Stromal cell of bone marrow (primary cell): ENCODE measurements at regions not wholly inside any gene's neighbourhood (a gene's known extent, or its start where the extent isn't known, plus 50 kb on each side); places are given as distances from the start of the nearest gene placed in this dataset.

Source experiments
- DNase-seq: peaks from one replicate; pipeline ENCODE4 v3.0.0-alpha.2; 2012; ENCODE audit warnings: low read depth

DNA sequence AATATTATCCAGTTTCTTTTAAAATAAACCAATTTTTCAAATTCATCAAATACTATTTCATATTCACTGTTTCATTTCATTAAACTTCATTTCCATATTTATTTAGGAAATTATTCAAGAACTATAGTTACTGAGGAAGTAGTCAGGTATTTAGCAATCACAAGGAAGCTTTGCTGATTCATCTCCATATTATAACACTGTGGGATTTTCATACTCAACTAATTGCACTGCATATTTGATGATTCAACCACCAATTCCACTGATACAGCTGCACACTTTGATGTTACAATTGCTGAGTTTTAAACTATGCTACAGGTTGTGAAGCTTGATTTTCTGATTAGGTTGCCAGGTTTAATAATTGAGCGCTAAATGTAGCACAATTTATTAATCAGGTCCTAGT is 556.8 kb upstream of the SLITRK1 start:
- peak; percentile 34 for DNase-seq

DNA sequence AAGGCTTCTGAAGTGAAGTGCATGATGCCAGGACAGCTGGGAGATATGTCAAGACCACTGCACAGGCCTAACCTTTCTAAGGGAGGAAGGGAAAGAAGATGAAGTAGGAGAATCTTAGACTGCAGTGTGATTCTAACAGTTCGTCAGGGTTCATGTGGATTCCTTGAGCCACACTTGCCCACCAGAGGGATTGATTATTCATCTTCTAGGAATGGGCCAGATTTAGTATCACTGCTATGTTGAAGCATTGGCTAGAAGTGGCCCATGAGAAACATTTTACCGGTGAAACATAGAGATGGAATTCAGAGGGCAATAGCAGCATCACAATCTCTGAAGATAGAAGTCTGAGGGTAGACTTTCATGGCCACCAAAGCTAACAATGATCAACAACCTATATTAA is 550.8 kb upstream of the SLITRK1 start:
- DNase-seq: peak; percentile 72

DNA sequence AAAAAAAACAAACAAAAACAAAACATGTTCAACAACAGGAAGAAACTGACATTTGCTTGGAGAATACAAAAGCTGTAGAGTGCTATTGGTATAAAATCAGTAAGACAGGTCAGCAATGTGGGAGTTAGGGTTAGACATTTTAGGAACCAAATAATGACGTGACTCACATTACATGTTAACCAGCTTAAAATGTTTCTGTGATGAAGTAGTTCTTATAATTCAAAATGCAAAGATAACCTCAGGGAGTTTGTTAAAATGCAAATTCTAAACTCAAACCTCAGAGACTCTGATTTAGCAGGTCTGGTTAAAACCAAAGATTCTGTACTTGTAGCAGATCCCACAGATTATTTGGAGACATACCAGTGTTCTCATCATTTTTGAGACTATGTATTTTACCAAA is 549.4 kb upstream of the SLITRK1 start:
- no peak for DNase-seq

DNA sequence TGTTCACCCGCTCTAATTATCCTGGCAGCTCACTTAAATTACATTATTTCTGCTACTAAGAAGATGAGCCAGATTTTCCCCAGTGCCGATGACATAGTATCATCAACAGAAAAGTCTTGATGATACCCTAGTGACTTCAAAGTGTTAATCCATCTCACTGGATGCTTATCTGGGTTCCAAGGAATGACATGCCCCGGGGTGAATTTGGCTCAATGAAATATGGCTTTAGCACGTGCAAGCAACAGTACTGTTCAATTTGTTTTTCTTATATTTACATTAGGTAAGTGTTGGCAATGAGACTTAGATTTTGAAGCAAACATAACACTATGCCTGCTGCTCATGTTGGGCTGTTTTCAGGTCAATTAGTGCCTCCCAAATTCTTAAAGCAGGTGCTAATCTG is 548.2 kb upstream of the SLITRK1 start:
- no peak for DNase-seq

DNA sequence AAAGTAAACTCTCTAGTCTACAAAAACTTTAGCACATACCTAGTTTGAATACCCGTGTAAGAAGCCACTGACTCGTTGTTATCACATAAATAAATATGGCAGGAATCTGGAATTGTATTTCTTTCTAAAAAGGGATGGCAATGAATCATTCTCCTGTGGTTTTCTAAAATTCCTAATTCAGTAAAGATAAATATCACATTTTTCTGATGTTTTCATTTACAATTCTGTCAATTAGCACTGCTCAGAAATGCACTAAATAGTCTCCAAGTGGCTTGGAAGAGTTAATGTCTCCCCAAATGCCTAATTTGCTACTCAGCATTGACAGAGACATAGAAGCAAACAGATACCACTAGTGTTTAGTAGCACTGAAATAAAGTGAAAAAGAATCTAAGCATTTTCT is 547.7 kb upstream of the SLITRK1 start:
- no peak for DNase-seq

DNA sequence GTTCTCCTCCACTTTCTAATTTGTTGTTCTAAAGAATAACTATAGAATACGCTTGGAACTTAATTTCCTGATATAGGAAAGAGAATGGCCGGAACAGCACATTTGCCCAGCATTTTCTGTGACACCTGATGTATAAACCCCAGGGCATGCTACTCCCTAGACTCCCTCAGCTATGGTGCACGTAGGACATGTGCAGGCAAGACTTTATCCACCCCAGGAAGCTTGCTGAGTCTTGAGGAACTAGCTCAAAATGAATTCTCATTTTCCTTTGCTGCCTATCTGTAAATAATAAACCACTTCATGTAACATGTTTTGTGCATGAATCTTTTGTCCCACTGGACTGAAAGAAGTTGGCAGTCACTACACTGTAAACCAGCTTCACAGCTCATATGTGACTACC is 535.8 kb upstream of the SLITRK1 start:
- no peak for DNase-seq

DNA sequence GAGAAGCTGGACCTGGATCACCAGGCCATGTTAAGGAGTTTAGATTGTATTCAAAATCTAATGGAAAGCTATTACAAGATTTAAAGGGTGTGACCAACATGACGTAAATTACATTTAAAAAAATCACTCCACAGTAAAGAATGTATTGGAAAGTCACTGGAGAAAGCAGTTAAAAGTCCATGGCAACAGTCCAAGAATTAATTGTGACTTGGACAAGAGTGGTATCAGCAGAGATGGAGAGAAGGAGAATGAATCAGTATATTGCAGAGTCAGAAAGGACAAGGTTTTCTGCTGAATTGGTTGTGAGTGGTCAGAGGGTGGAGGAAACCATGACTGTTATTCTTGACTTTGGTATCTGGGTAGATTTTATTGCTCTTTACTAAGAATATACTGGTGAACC is 535.1 kb upstream of the SLITRK1 start:
- peak; percentile 37 for DNase-seq

DNA sequence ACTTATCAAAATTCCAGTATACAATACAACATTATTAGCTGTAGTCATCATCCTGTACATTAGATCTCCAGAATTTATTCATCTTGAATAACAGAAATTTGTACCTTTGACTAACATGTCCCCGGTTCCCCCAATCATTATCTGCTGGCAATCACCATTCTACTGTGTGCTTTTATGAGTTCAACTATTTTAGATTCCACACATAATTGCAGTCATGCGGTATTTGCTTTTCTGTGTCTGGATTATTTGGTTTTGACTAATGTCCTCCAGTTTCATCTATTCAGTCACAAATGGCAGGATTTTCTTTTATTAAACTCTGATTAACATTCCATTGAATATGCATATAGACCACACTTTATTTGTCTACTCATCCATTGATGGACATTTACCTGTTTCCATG is 530.7 kb upstream of the SLITRK1 start:
- DNase-seq: no peak

DNA sequence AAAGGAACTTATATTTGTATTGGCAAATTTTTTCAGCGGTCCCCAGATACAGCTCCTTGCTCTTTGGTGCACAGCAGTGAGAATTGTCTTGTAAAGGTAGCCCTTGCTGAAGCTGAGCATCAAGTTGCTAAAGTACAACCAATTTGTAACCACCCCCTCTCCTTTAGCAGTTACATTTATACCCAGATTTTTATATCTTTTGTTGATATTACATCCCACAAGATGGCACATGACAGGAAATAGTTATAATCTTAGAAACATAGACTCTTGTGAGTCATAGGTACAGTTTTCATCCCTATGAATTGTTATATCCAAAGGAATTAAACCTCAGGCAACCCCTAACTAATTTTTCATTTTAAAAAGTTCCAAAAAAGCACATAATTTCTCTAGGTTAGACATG is 523.0 kb upstream of the SLITRK1 start:
- DNase-seq: peak; percentile 10

DNA sequence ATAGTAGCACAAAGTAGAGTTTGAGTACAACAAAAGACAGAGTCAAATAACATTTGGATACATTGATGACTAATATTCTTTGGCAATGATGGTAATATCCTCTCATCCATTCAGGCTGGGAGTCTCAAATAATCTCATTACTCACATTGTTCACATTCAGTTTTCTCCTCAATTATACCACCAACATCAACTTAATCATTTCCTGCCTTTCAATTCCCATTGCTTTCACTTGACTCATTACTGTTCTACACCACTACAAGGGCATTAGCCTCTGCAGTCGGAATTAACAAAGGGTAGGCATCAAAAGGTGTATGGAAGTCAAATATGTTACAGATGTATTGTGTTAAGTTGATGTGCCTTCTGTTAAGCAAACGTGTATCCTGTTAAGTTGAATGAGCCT is 518.4 kb upstream of the SLITRK1 start:
- DNase-seq: peak; percentile 76

DNA sequence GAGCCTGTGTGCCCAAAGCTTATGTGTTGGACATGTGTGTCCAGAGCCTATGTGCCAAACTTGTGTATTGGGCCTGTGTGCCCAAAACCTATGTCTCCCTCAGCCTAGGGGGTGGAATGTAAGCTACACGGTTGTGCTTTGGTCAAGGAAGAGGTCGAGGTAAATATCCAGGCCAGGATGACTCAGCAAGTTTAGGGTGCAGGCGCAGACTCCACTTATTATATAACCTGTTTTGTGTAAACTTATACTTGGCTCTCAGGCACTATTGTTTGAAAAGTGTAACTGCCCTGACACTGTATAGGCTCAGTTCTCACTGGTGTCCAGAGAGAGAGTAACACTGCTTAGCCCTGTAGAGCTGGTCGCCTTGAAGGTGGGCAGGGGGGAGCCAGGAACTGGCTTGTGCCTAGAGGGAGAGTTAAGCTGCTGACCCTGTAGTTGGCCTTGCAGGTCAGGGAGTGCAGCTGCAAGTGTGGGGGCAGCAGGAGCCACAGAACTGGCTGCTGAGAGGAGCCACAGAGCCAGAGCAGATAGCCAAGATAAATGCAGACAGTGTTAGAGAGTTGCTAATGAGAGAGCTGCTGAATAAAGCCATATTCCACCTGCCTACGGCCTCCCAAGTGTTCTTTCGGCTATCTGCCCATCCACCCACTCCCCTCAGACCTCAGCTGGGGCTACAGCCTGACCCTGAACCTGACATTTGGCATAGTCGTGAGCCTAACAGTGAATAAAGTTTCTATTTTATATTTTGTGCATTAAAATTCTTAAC is 517.2 kb upstream of the SLITRK1 start:
- DNase-seq: no peak

DNA sequence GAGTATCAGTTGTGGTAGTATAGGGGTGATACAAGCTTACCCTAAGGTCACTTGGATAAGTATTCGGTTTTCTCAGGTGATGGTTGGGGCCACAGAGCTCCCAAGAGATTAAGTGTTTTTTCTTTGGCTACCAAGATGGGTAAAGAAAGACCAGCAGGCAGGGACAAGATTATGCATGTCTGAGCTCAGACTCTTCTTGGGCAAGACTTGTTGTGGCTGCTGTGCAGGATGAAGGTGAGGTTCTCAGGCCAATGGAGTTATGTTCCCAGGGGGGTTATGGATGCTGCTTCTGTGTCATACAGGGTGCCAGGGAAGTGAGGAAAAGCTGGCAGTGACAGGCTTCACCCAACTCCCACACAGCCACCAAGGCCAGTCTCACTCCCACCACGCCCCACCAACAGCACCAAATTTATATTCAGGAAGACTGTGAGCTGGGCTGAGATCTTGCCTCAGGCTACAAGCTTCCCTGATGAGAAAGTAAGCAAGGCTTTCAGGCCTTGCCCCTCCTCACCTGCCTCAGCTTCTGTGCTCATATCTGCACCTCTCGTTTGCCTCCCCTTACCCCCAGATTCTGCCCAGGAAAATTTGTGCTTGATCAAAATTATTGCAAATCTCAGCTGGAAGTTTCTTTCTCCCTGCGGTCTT is 511.8 kb upstream of the SLITRK1 start:
- no peak for DNase-seq

DNA sequence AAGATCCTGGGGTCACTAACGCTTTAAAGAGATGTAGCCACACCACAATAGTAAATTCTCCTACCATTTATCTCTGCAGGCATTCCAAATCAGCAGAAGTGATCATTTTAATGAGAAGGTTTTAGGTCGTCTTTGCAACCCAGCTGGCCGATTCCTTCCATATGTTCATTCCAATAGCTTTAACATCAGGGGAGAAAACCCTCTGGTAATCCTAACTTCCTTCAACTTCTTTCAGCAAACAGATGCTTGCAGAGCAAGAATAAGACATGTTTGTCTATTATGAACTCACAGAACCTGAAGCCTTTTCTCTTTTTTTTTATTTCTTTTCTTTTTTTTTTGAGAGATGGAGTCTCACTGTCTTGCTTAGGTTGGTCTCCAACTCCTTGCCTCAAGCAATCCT is 498.6 kb upstream of the SLITRK1 start:
- no peak for DNase-seq

DNA sequence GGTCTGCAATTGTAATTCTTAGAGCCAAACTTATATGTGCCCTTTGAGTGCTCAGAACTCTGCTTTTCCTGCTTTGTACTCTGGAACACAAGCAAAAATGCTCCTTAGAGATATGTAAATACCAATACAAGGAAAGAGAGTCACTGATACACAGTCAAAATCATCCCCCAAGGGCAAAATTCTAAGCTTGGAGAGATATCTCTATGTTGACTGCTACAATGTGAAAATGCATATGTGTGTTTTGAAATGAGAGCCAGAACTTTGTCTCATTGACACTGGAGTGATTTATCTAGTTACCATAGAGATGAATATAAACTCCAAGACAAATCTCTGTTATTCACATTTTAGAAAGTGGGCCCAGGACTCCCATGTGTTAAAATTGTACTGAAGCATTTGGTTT is 494.8 kb upstream of the SLITRK1 start:
- DNase-seq: no peak

DNA sequence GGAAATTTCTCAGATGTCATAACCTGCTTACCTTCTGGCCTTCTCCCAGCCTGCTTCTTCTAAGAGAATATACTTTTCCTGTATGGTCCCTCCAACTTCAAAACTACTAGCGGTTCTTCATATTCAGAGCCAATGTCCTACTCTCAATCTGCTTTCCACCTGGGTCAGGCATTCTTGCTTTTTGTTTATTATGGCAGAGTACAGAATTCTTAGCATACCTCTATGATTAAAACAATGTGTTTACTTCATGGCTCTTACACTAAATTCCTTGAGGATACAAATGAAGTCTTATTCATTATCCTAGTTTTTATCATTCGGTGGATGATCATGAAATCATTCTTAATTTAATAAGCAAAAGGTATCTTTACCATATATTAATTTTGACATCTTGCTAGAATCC is 484.2 kb upstream of the SLITRK1 start:
- DNase-seq: no peak

DNA sequence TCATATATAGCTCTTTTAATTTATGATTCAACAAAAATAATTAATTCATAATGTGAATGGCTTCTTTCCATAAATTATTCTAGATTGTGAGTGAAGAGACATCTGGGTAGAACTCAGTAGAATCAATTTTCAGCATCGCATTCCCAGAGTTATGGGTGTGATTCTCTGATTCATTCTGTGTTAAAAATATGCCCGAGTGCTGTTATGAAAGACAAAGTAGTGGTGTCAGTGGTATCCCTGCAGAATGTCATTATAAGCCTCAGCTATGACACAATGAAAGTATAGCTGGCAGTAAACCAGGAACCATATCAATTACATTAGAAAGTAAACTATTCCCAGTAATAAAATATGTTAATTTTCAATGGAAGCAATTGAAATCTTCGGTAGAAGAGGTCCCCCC is 480.5 kb upstream of the SLITRK1 start:
- DNase-seq: peak; percentile 4

DNA sequence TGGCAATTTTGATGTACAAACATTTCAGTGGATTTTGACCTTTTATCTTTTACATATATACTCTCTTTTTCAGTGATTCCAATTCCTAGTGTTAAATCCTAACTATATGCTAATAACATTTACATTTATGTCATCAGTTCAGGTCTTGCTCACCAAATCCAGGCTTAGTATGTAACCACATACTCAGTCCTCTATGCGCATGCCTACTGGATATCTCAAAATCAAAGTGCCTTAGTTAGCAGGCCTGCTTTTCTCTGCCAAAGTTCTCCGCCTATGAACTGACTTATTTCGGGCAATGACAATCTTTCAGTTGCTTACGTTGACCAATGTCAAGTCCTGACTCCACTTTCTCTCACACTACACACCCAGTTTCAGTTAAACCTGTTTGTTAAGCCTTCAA is 478.5 kb upstream of the SLITRK1 start:
- DNase-seq: no peak

DNA sequence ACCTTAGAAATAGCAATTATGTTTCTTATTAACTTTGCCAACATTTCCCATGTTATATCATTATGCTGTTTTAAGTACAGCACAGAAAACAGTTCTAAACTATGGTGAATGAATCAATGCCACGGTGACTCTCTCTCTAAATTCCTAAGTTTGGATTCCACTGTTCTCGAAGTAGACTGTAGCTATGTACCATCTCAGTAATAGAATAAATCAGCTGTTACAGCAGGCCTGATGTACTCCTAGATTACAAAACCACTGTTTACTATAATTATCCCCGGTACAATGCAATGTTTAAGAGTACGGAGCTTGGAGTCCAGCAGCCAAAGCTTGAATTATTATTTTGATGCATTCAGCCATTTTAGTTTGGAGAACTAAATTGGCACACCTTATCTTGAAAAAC is 476.3 kb upstream of the SLITRK1 start:
- no peak for DNase-seq

DNA sequence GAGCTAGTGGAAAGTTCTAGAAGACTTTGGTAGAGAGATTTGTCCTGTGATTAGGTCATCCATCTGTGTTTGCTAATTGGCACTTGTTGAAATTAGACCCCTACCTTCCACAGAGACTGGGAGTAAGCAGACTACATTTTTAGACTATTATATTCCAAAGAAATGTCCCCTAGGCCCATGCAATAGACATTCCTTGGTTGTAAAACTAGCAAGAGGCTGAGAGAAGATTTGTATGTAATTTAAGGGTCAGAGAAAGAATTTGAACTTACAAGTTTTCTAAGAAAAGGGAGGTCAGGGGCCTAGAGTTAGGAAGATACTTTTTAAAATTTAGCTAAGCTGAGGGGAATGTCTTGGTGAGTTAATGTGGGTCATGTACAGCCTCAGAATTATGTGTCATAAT is 470.7 kb upstream of the SLITRK1 start:
- no peak for DNase-seq

DNA sequence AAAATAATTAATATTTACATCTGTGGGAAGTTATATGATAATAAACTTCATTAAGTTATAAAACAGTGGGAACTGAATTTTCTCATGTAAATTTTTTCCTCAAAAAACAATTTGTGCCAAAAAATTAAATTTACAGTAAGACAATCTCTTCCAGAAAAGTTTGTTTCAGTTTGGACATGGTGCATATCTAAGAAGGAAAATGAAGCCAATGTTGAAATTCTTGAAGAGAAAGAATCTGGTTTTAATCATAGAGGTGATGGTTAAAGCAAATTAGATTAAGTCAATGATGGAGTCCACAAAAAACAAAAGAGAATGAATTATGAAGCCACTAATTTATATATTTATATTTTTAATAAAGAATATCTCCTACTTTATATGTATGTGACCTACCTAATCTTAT is 457.2 kb upstream of the SLITRK1 start:
- DNase-seq: no peak

DNA sequence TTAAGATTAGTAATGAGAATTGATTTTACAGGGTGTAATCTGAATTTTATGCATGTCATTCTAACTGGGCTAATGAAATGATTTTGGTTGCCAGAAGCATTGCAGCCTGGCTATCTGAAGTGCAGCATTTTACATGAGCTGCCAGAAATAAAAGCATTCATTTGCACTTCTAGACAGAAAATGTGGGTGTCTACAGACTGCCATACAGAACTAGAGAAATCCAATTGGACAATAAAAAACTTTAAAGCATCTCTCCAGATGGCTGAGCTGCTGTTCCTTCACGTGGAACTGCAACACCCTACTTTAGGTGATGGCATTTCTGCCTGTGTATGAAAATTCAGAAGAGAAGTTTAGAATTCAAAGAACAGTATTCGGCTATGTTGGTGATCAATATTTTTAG is 450.1 kb upstream of the SLITRK1 start:
- DNase-seq: no peak

DNA sequence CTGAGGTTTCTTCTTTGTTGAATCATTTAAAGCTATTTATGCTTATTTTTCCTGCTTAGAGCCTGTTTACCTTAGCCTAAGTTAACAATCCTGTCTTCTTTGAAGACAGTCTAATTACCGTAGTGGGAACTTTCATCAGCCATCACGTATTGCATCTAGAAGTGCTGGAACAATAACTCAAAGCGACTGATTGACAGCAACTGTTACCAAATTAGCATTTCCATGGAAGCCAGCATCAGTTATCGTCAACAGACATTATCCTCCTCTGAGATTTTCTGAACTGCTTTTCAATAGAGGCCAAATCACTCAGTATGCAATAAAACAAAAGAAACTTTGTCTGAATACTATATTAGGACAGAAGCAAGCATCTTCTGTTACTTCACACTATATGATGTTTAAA is 433.3 kb upstream of the SLITRK1 start:
- DNase-seq: no peak

DNA sequence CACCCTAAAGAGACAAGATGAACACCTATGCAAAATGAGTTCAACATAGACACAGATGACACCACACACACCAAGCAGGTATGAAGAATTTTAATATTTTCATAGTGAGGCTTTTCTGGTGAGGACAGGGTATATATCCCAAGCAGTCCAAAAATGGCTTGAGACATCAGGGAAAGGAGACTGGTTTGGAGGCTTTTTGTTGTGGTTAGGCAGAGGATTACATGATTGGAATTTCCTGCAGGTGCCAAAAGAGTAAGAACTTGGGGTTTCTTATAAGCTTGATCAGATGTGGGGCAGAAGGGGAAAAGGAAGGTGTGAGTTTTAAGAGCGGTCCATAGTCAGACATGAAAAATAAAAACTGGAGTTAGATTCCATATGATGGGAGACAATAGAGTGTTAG is 420.8 kb upstream of the SLITRK1 start:
- no peak for DNase-seq

DNA sequence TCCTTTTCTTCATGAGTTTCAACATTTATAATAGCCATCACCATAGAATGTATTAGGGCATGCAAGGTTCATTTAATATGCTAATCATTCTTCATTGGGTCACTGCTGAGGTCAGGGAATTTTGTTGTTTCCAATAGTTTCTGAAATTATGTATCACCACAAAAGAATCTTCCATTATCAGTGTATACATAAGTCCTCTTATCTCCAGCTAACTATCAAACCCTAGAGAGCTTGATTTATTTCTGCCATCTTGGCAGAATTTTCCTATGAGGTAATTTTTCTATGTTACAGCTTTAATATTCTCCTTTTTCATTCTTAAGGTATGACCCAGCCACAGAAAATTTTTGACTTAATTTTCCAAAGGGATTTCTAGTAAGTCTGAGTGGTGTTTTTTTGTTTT is 415.0 kb upstream of the SLITRK1 start:
- no peak for DNase-seq
